ENCODE measurements at regions not wholly inside any gene's neighbourhood (a gene's known extent, or its start where the extent isn't known, plus 50 kb on each side); places are given as distances from the start of the nearest gene placed in this dataset.
A peak's percentile ranks its signal among the peaks of the same experiment; 100 is the strongest.

DNA sequence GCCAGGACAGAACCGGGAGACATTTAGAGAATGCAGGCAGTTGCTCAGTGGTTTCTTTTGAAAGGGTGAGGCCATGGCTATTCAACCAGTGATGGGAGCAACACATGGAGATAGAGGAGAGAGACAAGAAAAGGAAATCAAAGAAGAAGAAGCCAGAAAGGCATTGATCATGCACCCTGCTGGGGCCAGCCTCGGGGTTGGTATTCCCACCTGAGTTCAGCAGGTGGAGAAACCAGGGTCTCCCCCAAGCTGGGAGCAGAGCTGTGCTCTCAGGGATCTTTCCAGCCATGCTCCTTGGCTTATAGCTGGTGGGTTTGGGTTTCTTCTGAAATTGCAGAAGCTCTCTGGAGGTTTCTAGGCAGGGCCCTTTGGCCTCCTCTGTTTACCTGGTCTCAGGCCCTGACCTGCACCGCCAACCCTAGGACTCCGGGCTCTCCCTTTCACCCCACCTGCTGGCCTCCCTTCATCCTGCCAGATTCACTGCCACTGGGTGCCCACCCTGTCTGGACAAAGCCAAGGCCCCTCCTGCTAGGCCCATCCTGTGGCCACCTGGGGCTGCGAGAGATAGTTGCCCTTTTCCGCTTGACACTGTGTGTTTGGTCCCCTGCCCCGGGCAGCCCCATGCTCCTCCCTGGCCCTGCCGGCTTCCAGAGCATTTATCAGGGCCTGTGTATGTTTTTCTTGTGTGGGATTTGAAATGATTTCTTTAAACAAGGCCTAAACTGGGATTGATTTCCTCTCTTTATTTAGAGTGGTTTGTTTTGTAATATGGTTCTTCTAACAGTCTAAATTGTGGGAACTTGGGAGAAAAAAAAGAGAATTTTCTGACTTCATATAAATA is 126.7 kb downstream of the DDX1 start:
- DNase-seq (ENCODE audit: low read depth in 3 of 3, low spot score in 2 of 3): no peak

DNA sequence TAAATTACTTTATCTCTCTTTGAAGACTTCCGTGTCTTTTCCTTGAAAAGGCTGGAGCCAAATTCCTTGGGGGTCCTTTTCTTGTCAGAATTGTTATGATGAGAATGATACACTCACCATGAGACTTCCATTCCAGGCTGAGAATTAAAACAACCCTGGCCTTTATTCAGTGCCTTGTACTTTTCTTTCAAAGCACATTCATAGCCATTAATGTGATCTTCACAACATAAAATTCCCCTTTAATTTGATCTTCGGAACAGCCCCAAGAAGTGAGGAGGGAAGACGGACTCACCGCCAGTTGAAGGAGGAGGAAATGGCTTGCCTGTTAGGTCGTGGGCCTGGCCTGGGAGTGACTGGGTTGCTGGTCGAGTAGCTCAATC is 127.3 kb downstream of the DDX1 start:
- no peak for DNase-seq (ENCODE audit: low read depth in 3 of 3, low spot score in 2 of 3)

DNA sequence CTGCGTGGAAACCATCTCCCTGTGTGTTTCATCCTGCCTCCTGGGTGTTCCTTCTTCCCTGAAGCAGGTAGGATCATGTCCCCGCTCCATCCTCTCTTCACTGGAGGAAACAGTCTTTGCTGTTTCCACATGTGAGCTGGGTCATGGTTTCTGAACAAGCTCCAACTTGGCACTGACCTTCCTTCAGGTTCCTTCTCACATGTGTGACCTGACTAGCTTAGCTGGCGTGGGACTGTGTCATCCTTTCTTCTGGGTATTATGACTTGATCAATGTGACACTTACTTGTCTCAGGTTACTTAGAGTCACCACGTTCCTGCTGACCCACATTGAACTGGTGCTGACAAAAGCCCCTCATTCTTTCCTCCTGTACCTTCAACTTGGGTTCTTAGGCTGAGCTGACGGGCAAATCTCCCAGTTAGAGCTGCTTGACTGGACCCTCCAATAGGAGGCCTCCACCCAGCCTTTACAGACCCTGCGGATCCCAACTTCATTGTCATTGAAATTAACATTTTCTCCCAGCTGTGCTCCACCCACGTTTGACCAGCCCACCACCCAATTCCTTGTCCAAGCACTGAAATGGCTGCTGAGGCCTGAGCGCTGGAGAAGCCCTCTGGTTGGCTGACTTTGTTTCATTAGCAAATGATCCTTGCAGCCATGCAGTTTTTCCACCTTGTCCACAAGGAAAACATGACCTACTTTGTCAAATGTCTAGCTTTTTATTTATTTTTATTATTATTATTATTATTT is 128.1 kb downstream of the DDX1 start:
- no peak for DNase-seq (ENCODE audit: low read depth in 3 of 3, low spot score in 2 of 3)

DNA sequence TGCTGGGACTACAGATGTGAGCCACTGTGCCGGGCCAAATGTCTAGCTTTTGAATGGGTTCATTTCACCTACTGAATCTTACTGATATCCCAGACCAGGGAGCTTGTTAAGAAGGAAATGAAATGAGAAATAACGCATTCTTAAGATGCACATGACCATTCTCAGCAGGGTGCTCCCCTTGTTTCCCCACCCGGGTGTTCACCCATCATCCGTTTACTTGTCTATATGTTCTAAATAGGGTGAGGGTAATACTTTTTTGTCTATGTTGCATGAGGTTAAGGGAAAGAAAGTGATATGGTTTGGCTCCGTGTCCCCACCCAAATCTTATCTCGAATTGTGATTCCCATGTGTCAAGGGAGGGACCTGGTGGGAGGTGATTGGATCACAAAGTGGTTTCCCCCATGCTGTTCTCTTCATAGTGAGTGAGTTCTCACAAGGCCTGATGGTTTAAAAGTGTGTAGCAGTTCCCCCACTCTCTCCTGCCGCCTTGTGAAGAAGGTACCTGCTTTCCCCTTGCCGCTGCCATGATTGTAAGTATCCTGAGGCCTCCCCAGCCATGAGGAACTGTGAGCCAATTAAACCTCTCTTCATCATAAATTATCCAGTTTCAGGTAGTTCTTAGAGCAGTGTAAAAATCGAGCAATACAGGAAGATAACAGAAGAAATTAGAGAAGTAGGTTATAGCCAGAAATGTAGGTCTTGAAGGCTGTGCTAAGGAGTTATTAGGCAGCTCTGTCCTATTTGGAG is 129.1 kb downstream of the DDX1 start:
- DNase-seq (ENCODE audit: low read depth in 3 of 3, low spot score in 2 of 3): no peak

DNA sequence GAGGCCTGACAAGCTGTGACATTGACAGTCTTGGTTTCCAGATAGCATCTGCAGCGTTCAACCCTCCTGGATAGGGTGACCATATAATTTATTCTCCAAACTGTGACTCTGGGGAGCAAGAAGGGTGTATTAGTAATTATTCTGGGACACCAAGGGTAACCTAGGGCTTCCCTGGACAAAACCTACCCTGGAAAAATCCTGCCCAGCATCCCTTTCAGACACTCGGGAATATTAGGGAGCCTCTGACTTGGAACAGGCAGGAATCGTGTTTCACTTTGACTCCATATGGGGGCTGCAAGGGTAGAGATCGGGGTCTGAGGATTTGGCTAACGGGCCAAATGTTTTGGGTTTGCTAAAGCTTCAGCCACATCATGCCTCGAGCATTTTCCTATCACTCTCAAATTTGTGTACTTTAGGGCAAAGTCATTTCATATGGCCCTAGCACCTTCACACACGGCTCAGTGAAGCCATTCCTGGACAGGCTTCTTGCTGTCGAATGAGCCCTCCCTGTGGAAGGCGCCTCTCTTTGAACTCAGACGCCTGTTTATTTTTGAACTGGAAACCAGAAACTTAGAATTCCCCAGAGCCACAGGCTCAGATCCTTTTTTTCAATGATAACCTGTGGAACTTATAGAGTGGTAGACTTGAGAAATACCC is 129.9 kb downstream of the DDX1 start:
- DNase-seq (ENCODE audit: low read depth in 3 of 3, low spot score in 2 of 3): no peak

DNA sequence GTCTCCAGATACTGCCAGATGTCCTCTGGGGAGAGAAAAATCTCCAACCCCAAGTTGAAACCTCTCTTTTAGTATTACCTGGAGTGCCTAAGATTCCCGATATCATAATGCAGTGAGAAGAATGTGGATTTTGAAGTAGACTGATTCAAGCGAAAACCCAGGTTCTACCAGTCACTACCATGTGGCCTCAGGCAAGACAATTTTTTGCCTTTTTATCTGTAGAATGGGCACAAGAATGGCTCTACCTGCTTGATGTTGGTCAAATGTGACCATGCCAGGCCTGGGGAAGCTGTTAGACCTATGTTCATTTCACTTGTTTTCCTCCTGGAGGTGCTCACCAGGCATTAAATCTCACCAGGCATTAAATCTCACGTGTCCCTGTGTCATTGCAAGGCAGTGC is 131.3 kb downstream of the DDX1 start:
- no peak for DNase-seq (ENCODE audit: low read depth in 3 of 3, low spot score in 2 of 3)

DNA sequence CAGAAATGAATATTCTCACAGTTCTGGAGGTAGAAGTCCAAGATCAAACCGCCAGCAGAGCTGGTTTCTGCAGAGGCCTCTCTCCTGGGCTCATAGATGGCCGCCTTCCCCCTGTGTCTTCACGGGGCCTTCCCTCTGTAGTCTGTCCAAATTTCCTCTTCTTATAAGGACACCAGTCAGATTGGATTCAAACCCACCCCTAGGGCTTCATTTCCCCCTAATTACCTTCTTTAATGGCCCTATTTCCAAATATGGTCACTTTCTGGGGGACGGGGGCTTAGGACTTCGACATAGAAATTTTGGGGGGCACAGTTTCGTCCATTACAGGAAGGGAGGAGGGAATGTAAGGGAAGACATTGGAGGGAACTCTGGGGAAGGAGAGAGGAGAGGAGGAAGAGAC is 132.6 kb downstream of the DDX1 start:
- no peak for DNase-seq (ENCODE audit: low read depth in 3 of 3, low spot score in 2 of 3)

DNA sequence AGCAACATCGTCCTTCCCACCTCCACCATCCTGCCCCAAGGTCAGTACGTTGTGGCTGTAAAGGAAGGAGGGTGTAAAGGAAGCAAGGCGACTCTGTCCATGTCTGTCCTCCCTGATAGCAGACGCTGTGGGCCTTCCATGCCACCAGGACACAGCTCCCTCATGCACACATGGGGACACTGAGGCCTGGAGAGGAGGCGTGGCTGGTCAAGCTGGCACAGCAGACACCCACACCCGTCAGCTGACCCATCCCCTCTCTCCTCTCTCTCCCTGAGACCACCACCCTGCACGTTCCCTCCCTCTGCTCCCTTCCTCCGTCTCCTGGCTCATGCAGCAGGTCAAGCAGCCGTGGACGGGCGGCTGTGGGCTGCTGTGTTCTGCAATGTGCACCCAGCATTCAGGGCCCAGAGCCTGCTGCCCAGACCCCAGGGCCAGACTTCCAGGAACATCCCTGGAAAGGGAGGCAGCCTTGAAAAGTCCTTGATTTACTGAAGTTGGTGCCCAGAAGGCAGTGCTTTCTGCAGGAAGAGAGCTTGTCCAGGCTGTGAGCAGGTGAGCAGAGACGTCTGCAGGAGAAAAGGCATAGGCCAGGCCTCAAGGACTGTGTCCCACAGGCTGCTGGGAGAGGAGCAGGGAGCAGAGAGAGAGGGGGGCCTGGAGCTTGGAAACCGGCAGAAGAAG is 133.6 kb downstream of the DDX1 start:
- no peak for DNase-seq (ENCODE audit: low read depth in 3 of 3, low spot score in 2 of 3)

DNA sequence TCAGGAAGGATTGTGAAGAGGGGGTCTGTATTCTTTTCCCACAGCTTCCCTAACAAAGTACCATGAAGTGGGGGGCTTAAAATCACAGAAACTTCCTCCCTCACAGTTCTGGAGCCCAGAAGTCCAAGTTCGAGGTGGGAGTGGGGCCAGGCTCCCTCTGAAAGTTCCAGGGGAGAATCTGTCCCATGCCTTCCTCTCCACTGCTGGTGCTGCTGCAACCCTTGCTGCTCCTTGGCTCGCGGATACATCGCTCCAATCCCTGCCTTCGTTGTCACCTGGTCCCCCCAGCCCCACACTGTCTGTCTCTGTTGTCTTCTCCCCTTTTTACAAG is 134.1 kb downstream of the DDX1 start:
- no peak for DNase-seq (ENCODE audit: low read depth in 3 of 3, low spot score in 2 of 3)

DNA sequence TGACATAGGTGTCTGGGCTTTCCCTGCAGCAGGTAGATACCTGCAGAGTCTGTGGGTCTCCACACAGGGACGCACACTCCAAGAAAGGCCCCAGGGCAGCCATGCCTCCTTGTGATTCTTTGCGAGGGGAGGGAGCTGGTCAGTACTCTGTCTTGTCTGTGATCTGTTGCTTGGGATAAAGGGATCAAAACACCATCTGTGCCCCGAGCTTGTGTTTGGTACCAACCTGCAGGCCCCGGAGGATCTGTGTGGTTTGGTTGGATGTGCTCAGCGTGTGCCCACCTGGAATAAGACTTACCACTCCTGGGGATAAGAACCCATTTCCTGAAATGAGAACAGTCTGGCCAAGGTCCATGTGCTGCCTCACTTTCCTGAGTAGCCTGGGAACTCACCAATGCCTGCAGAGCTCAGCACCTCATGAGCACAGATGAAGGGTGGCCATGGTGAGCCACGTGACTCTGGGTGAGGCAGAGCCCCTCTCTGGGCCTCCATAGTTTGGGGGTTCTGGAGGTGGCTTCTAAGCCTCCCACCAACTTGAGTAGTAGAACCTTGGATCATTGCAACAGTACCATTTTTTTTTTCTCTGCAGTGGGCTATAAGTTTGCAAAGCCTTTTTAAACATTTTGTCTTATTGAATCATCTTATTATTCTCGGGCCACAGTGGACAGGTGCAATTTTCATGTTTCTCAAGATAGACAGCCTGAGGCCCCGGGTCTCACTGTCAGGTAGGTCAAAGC is 134.8 kb downstream of the DDX1 start:
- no peak for DNase-seq (ENCODE audit: low read depth in 3 of 3, low spot score in 2 of 3)

DNA sequence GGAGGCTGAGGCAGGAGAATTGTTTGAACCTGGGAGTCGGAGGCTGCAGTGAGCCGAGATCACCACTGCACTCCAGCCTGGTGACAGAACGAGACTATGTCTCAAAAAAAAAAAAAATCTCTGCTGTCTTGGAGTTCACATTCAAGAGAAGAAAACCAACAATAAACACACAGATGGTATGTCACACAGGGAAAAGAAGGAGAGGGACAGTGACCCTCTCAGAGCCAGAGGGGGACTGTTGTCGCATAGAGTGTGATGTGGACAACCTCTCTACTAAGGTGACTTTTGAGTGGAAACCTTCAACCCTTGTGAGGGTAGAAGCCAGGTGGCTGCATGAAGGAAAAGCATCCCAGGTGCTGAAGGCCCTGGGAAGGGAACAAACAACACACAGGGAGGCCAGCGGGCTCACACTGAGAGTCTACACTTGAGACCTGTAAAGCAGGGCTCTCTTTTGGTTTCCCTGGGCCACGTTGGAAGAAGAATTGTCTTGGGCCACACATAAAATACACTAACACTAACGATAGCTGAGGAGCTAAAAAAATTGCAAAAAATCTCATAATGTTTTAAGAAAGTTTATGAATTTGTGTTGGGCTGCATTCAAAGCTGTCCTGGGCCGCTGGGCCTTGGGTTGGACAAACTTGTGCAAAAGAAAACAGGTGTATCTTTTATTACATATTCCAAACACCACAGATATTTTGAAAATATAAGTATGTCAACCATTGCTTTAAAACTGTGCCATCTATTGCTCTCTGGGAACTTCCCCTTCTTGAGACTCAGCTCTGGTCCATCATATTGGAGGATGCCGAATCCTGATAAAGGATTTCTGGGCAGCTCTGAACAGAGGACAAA is 136.0 kb downstream of the DDX1 start:
- no peak for DNase-seq (ENCODE audit: low read depth in 3 of 3, low spot score in 2 of 3)

DNA sequence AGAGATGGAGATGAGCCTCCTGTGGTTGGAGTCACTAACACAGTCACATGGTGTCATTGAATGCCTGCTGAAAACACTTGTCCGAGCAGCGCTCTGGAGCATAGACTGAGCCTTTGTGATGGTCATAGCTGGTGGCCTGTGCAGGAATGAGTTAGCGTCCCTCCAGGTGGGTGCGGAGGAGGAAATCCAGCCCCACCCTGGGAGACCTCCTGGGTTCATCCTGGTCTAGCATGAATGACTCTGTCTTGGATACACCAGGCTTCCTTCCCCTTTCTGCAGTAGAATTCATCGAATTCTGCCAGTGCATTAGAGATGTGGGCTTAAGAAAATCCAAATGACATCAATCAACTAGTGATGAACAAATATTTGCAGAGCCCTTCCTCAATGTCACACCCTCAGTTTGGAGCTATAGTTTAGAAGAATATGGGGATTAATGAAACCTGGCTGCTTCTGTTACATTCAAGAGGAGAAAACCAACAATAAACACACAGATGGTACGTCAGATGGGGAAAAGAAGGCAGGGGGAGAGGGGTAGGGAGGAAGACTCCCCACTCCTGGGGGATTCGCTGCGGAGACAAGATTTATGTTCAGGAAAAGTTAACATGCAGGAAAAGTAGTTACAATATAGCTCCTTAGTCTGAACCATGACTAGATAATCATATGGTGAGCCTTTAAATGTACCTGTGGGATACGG is 136.7 kb downstream of the DDX1 start:
- no peak for DNase-seq (ENCODE audit: low read depth in 3 of 3, low spot score in 2 of 3)

DNA sequence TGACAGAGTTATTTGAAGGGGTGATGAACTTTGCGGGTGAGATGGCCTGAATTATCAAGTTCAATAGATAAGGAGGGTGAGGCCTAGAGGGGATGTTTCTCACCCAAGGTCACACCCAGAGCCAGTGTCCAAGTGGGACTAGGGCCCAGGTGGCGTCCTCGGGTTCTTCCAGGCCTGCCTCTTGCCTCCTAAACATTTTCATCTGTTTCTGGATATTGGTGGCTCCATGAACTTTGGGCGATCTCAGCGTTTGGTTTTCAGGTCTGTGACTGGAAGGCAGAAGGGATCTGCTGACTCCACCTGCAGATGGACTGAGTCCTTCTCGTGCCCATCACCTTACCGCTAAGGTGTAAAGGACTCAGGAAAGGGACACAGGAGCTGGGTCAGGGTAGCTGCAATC is 137.3 kb downstream of the DDX1 start:
- DNase-seq (ENCODE audit: low read depth in 3 of 3, low spot score in 2 of 3): no peak

DNA sequence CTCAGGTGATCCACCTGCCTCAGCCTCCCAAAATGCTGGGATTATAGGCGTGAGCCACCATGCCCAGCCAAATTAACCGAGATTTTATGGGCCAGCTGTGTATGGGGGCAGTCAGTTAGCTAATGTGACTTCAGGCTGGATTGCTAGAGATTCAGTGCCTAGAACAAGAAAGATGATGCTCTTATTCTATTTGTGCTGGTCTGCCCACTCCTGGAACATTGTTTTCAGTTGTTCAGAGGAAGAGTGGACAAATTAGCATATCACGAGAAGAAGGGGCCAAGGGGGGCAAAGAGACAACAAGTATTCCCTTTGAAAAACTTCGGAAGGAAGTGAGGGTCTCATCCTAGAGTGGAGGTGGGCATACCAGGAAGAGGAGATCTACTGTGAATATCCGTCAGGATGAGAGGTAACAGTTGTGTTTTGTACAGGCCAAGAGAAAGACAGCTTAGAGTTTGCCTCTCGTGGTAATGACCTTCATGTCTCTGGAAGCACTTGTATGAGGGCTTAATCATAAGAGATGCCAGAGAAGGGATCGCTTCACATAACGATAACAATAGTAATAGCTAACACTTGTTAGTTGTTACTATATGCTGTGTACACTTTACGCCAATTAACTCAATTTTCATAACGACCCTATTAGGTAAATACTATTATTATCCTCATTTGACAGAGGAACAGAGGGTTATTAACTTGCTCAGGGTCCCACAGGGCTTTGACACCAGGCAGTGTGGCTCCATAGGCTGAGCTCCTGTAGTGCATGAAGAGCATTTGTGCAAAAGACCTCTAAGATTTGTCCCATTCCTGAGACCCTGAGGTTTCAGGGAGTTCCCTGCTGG is 138.3 kb downstream of the DDX1 start:
- DNase-seq (ENCODE audit: low read depth in 3 of 3, low spot score in 2 of 3): no peak

DNA sequence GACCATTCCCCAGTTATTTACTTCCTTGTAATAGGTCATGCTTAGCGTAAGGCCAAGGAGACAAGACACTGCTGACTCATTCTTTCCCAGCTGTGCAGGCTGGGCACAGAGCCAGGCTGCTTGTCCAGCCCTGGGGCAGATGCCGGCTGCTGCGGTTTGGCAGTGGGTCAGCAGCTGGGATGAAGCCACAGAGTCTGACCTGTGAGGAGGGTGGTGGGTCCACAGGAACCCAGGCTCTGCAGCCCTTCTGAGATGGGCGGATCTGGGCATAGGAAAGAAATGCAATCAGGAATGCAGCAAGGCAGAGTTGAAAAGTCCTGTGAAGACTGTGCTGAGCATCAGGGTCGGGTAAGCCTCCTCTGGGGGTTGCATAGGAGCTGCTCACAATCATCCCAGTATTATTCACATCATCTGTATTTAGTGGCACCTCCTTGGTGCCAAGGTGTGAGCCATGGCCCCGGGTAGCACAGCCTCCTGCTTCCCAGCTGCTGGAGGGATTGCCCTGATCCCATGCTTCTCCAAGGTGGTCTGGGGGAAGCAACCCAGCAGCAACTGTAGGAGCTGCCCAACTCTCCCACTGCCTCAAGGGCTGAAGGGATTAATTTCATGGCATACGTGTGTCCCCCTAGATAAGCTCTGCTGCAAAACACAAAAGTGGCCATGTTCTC is 139.0 kb downstream of the DDX1 start:
- DNase-seq (ENCODE audit: low read depth in 3 of 3, low spot score in 2 of 3): peak; percentile 75 to 76 (median 76)

DNA sequence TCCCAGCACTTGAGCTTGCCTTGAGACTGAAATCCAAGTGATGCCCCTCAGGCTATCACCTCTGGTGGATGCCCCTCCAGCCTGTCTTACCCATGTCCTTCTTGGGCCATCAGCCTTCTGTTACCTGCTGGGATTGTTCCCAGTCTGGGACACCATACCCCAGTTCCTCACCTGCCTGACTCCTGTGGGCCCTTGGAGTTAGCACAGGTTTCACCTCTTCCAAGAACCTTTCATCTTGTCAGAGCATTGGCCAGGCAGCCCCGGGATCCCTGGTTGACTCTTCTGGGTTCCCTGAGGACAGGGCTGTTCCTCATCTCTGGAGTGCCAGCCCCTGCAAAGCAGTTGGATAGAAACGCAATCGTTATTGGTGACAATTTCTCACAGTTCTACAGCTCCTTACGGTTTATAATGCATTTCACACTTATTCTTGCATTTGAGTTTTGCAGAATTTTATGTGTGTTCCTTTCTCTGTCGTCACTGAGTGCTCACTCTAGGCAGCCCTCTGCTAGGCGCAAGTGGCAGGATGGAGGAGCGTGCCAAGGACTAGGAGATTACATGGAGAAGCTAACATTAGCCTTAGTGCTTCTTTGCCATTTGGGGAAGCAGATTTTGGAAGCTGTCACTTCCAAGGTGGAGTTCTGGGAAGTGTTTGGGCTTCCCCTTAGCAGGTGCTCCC is 139.7 kb downstream of the DDX1 start:
- no peak for DNase-seq (ENCODE audit: low read depth in 3 of 3, low spot score in 2 of 3)

Measured in right renal cortex interstitium (tissue), 3 donors.